Trophoblast cell (in vitro differentiated cells and primary cell): ENCODE measurements at regions not wholly inside any gene's neighbourhood (a gene's known extent, or its start where the extent isn't known, plus 50 kb on each side); places are given as distances from the start of the nearest gene placed in this dataset.

ENCODE experiments used
- DNase-seq, 2 donors: peaks; one replicate each; pipeline ENCODE4 v3.0.0-alpha.2; 2016
- H2AFZ ChIP-seq: 2 replicates; pipeline ENCODE4 v1.6.1; 2013; ENCODE audit warnings: low read length, moderate library complexity, mild to moderate bottlenecking; ENCODE audit not compliant: insufficient read depth, poor library complexity
- H2AK5ac ChIP-seq: 2 replicates; pipeline ENCODE4 v1.6.1; 2013; ENCODE audit warnings: mild to moderate bottlenecking, low read length
- H2BK120ac ChIP-seq: 2 replicates; pipeline ENCODE4 v1.6.1; 2013; ENCODE audit warnings: low read length, mild to moderate bottlenecking, moderate library complexity; ENCODE audit not compliant: insufficient read depth, poor library complexity
- H2BK12ac ChIP-seq: 2 replicates; pipeline ENCODE4 v1.6.1; 2013; ENCODE audit warnings: mild to moderate bottlenecking, low read length, moderate library complexity
- H2BK5ac ChIP-seq: 2 replicates; pipeline ENCODE4 v1.6.1; 2013; ENCODE audit warnings: low read length, low read depth, moderate library complexity, mild to moderate bottlenecking; ENCODE audit not compliant: poor library complexity
- H3K14ac ChIP-seq: 2 replicates; pipeline ENCODE4 v1.6.1; 2013; ENCODE audit warnings: mild to moderate bottlenecking, low read length
- H3K18ac ChIP-seq: 2 replicates; pipeline ENCODE4 v1.6.1; 2013; ENCODE audit warnings: mild to moderate bottlenecking, low read length
- H3K23ac ChIP-seq: 2 replicates; pipeline ENCODE4 v1.6.1; 2013; ENCODE audit warnings: low read length
- H3K27ac ChIP-seq: 2 replicates; pipeline ENCODE4 v1.5.1; 2013; ENCODE audit warnings: low read depth, mild to moderate bottlenecking, inconsistent platforms, low read length, moderate library complexity
- H3K27me3 ChIP-seq: 2 replicates; pipeline ENCODE4 v1.6.1; 2013; ENCODE audit warnings: inconsistent platforms, mild to moderate bottlenecking, low read length, moderate library complexity; ENCODE audit not compliant: insufficient read depth
- H3K36me3 ChIP-seq, 2 experiments: 1 replicate in 1 of 2; 2 replicates in 1 of 2; pipeline ENCODE4 v1.6.1; 2013; ENCODE audit warnings: low read length in 2 of 2, mild to moderate bottlenecking in 2 of 2, moderate library complexity in 1 of 2; ENCODE audit not compliant: insufficient read depth in 2 of 2, control insufficient read depth in 1 of 2
- H3K4ac ChIP-seq: 2 replicates; pipeline ENCODE4 v1.6.1; 2013; ENCODE audit warnings: low read depth, mild to moderate bottlenecking, low read length, moderate library complexity
- H3K4me1 ChIP-seq, 2 experiments: 1 replicate in 1 of 2; 2 replicates in 1 of 2; pipeline ENCODE4 v1.6.1; 2013; ENCODE audit warnings: low read length in 2 of 2, mild to moderate bottlenecking in 2 of 2, moderate library complexity in 1 of 2; ENCODE audit not compliant: insufficient read depth in 2 of 2, control insufficient read depth in 1 of 2
- H3K4me2 ChIP-seq: 2 replicates; pipeline ENCODE4 v1.6.1; 2013; ENCODE audit warnings: inconsistent platforms, mild to moderate bottlenecking, low read length, moderate library complexity
- H3K4me3 ChIP-seq: 2 replicates; pipeline ENCODE4 v1.5.1; 2013; ENCODE audit warnings: mild to moderate bottlenecking, low read depth, low read length, inconsistent platforms
- H3K79me1 ChIP-seq: one replicate; pipeline ENCODE4 v1.6.1; 2013; ENCODE audit warnings: low read length
- H3K79me2 ChIP-seq: 2 replicates; pipeline ENCODE4 v1.6.1; 2013; ENCODE audit warnings: low read length, mild to moderate bottlenecking; ENCODE audit not compliant: control insufficient read depth, insufficient read depth, poor library complexity
- H3K9ac ChIP-seq: 2 replicates; pipeline ENCODE4 v1.6.1; 2013; ENCODE audit warnings: mild to moderate bottlenecking, low read length
- H3K9me3 ChIP-seq: 2 replicates; pipeline ENCODE4 v1.6.1; 2013; ENCODE audit warnings: low read depth, mild to moderate bottlenecking, control low read depth, inconsistent platforms, low read length; ENCODE audit not compliant: insufficient read depth
- H4K12ac ChIP-seq: 2 replicates; pipeline ENCODE4 v1.6.1; 2013; ENCODE audit warnings: low read depth, mild to moderate bottlenecking, low read length, moderate library complexity
- H4K8ac ChIP-seq: 2 replicates; pipeline ENCODE4 v1.6.1; 2013; ENCODE audit warnings: low read depth, mild to moderate bottlenecking, low read length, moderate library complexity
- H4K91ac ChIP-seq: one replicate; pipeline ENCODE4 v1.6.1; 2013; ENCODE audit warnings: low read depth, mild to moderate bottlenecking, low read length, moderate library complexity
- WGBS: extraction: QIAGEN DNeasy Blood & Tissue Kit; methylation state at CpG from one replicate; pipeline ENCODE4 v1.1.7; 2013; ENCODE audit warnings: missing lambda C conversion rate; ENCODE audit not compliant: insufficient read length, insufficient coverage; ENCODE audit errors: extremely low coverage; 5-methylcytosine and 5-hydroxymethylcytosine counted together

DNA sequence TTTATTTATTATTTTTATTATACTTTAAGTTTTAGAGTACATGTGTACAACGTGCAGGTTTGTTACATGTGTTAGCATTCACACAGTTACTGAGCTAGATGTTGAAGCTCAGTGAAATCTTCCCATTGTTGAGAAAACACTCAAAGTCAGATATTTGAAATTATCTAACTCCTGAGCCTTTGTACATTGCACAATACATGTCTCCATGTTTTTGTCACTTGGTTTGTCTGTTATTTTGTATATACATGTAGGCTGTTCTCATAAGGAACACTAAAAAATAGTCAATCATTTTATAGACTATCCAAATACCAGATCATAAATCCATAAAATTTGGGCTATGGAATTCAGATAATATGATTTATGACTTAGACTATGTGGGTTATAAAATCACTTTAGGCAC lies 1126.5 kb downstream of the NSUN3 start:
- no peak overlapping the region for H3K27ac ChIP-seq
- no CpG with 5 or more reads among the region's 1 CpG for WGBS

GRCh38 chr3:95197661-95198060 lies 1134.8 kb downstream of the NSUN3 start:
- Histone ChIP-seq H3K27ac (no peak overlapping the region), H3K79me2 (no peaks in the 10 kb centered on the region), H3K27me3 (no peaks in the 10 kb centered on the region), H3K23ac (no peak overlapping the region), H3K79me1 (no peaks in the 10 kb centered on the region), H2BK12ac (no peak overlapping the region), H2AK5ac (no peak overlapping the region), H4K91ac (no peak overlapping the region), H3K36me3 (no peaks in the 10 kb centered on the region), H3K4me2 (no peak overlapping the region), H3K18ac (no peak overlapping the region), H4K12ac (no peak overlapping the region), H4K8ac (no peak overlapping the region), H2BK5ac (no peak overlapping the region), H3K4ac (no peak overlapping the region), H2AFZ (no peak overlapping the region), H3K9ac (no peak overlapping the region), H3K4me3 (no peak overlapping the region), H3K9me3 (no peaks in the 10 kb centered on the region), H3K14ac (no peak overlapping the region), H2BK120ac (no peak overlapping the region), H3K4me1 (no peaks in the 10 kb centered on the region)
- WGBS = no CpG with 5 or more reads among the region's 4 CpGs
- peak in 1 of 2 donors; percentile 4 for DNase-seq

More for the DNA sequence above, 1126.5 kb downstream of the NSUN3 start:
- no peak overlapping the region for H2AK5ac ChIP-seq
- H3K79me2 ChIP-seq = no peaks in the 10 kb centered on the region
- H2AFZ ChIP-seq = no peak overlapping the region
- no peak overlapping the region for H4K12ac ChIP-seq
- no peaks in the 10 kb centered on the region for H3K36me3 ChIP-seq
- no peak overlapping the region for H3K23ac ChIP-seq
- H3K18ac ChIP-seq = no peak overlapping the region
- no peaks in the 10 kb centered on the region for H3K27me3 ChIP-seq
- H2BK120ac ChIP-seq = no peak overlapping the region
- peaks cover 2% of the 10 kb centered on the region for H3K9me3 ChIP-seq
- H3K9ac ChIP-seq = no peak overlapping the region
- H3K4me2 ChIP-seq = no peak overlapping the region
- no peak overlapping the region for H3K4ac ChIP-seq
- no peak overlapping the region for H2BK12ac ChIP-seq
- H4K8ac ChIP-seq = no peak overlapping the region
- no peaks in the 10 kb centered on the region for H3K79me1 ChIP-seq
- H3K4me1 ChIP-seq = peaks cover 0 to 2% of the 10 kb centered on the region in 2 experiments
- no peak overlapping the region for H2BK5ac ChIP-seq
- H4K91ac ChIP-seq = no peak overlapping the region
- no peak overlapping the region for H3K4me3 ChIP-seq
- DNase-seq = no peak
- no peak overlapping the region for H3K14ac ChIP-seq

DNA sequence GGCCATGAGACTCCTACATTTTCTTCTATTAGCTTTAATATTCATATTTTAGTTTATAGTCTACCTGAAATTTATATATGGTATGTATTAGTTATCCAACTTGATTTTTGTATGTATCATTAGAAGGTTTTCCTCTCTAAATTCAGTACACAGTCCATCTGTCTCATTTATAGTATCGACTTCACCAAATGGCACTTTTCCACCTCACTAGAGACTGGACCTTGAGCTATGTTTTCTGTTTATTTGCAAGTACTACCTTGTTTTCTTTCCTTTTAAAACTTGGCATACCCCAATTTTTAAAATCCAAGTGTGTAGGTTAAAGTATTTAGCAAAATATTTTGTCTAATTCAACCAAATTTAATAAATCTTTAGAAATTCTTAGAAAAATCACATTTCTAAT lies 1137.5 kb downstream of the NSUN3 start:
- DNase-seq = no peak
- H3K79me2 ChIP-seq = no peaks in the 10 kb centered on the region
- WGBS = no CpG with 5 or more reads among the region's 1 CpG
- H3K27ac ChIP-seq = no peak overlapping the region
- H3K4ac ChIP-seq = no peak overlapping the region
- no peaks in the 10 kb centered on the region for H3K4me1 ChIP-seq
- H4K8ac ChIP-seq = no peak overlapping the region
- no peak overlapping the region for H3K4me3 ChIP-seq
- H3K79me1 ChIP-seq = no peaks in the 10 kb centered on the region
- no peak overlapping the region for H3K4me2 ChIP-seq
- H3K14ac ChIP-seq = no peak overlapping the region
- no peak overlapping the region for H3K9ac ChIP-seq
- no peak overlapping the region for H2AK5ac ChIP-seq
- H4K91ac ChIP-seq = no peak overlapping the region
- H3K36me3 ChIP-seq = no peaks in the 10 kb centered on the region
- H3K18ac ChIP-seq = no peak overlapping the region
- H2BK12ac ChIP-seq = no peak overlapping the region
- H3K9me3 ChIP-seq = no peaks in the 10 kb centered on the region
- H2BK5ac ChIP-seq = no peak overlapping the region
- H4K12ac ChIP-seq = no peak overlapping the region
- H3K23ac ChIP-seq = no peak overlapping the region
- no peak overlapping the region for H2AFZ ChIP-seq
- no peak overlapping the region for H2BK120ac ChIP-seq
- no peaks in the 10 kb centered on the region for H3K27me3 ChIP-seq

DNA sequence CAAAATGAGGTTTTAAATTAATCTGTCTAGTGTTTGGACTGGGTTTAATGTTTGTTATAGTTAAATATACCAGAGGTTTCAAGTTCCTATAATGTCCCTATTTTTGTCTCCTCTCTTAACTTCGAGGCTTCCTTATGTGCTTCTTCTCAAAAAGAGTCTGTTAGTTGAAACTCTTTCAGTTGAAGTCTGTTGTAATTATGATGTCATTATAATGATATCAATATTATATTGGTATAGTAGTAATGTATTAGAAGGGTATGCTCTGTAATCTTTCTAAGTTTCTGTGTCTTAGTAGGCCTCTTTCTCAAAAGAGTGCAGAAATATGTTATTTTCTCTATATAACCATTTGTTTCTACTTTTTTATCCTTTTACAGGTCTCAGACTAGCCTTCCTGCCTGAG lies 1148.0 kb downstream of the NSUN3 start:
- Histone ChIP-seq H3K36me3 (no peaks in the 10 kb centered on the region), H3K23ac (no peak overlapping the region), H3K79me1 (no peaks in the 10 kb centered on the region), H3K79me2 (no peaks in the 10 kb centered on the region), H2AK5ac (no peak overlapping the region), H2AFZ (no peak overlapping the region), H3K9ac (no peak overlapping the region), H3K9me3 (no peaks in the 10 kb centered on the region), H3K14ac (no peak overlapping the region), H3K4me3 (no peak overlapping the region), H3K4ac (no peak overlapping the region), H3K4me2 (no peak overlapping the region), H3K27me3 (no peaks in the 10 kb centered on the region), H4K12ac (no peak overlapping the region), H3K18ac (no peak overlapping the region), H4K8ac (no peak overlapping the region), H4K91ac (no peak overlapping the region), H2BK12ac (no peak overlapping the region), H2BK5ac (no peak overlapping the region), H2BK120ac (no peak overlapping the region), H3K27ac (no peak overlapping the region), H3K4me1 (no peaks in the 10 kb centered on the region)
- WGBS = no CpG with 5 or more reads among the region's 1 CpG
- no peak for DNase-seq
